K562 (cell line): ENCODE measurements at regions not wholly inside any gene's neighbourhood (a gene's known extent, or its start where the extent isn't known, plus 50 kb on each side); places are given as distances from the start of the nearest gene placed in this dataset.
"Not testable (repeated sequence)": the region's sequence is repeated elsewhere in the genome, so short reads cannot be mapped to it uniquely, and the experiment has no call there.

Experiments used
- ATAC-seq: fragments of 200-7000 bp; cut with Tn5 transposase; 3 replicates; pipeline ENCODE4 v1.9.1; 2020; ENCODE audit warnings: moderate library complexity
- BruUV-seq: library from RNA; stranded (reverse); fragments of 400-500 nt; replicated peaks from 2 replicates; lab custom pipeline; 2021; lab: Mats Ljungman, UMichigan
- CTCF ChIA-PET: fragments of 300-600 bp; formaldehyde crosslinking; extraction: SDS; loops from one replicate; lab custom pipeline; 2021; ENCODE audit warnings: low intra/inter-chr PET ratio; lab: Yijun Ruan, JAX
- POLR2A ChIA-PET: fragments of 300-600, 350-650 bp; sonication (Branson Sonifier 250); formaldehyde crosslinking; extraction: SDS; loops from one replicate; lab custom pipeline; 2021; ENCODE audit warnings: antibody characterized with exemption, inconsistent platforms; lab: Yijun Ruan, JAX
- DNase-seq, 4 experiments: peaks; one replicate each; pipeline versions ENCODE4 v3.0.0 to v3.0.0-alpha.2; 2011 to 2018; ENCODE audit warnings: low spot score in 3 of 4, mixed read lengths in 3 of 4; ENCODE audit errors: extremely low read depth in 1 of 4
- FAIRE-seq: peaks from 2 replicates; lab custom pipeline; 2011; peaks lifted over from hg19 to GRCh38; lab: Jason Lieb, UNC
- H2AFZ ChIP-seq: 2 replicates; pipeline ENCODE4 v1.6.0; 2011; ENCODE audit warnings: low read depth, low read length, control low read depth, inconsistent platforms
- H3K27ac ChIP-seq: fragments of 200-600 bp; 3 replicates; pipeline ENCODE4 v1.8.0; 2011; ENCODE audit warnings: low read depth, mild to moderate bottlenecking, control low read depth, inconsistent platforms, low read length, moderate library complexity, mixed read lengths; ENCODE audit errors: extremely low read depth
- H3K27me3 ChIP-seq, 2 experiments: fragments of 300-600 bp in 1 of 2; 2 replicates in 1 of 2; 3 replicates in 1 of 2; pipeline versions ENCODE4 v1.6.0 to v1.8.0; 2011; ENCODE audit warnings: inconsistent platforms in 2 of 2, low read length in 2 of 2, mild to moderate bottlenecking in 1 of 2, mixed read lengths in 1 of 2, moderate library complexity in 1 of 2; ENCODE audit not compliant: control insufficient read depth in 2 of 2, insufficient read depth in 2 of 2
- H3K36me3 ChIP-seq: fragments of 300-600 bp; 3 replicates; pipeline ENCODE4 v1.8.0; 2011; ENCODE audit warnings: mild to moderate bottlenecking, low read length, inconsistent platforms; ENCODE audit not compliant: control insufficient read depth, insufficient read depth
- H3K4me1 ChIP-seq, 2 experiments: fragments of 200-600 bp in 1 of 2; replicated peaks in 1 of 2; 2 replicates in 1 of 2; 3 replicates in 1 of 2; pipeline versions ENCODE4 v1.5.1 to v1.8.0; 2011; ENCODE audit warnings: inconsistent platforms in 2 of 2, low read length in 2 of 2, mild to moderate bottlenecking in 1 of 2, mixed read lengths in 1 of 2, moderate library complexity in 1 of 2; ENCODE audit not compliant: control insufficient read depth in 2 of 2, insufficient read depth in 2 of 2
- H3K4me2 ChIP-seq: 2 replicates; pipeline ENCODE4 v1.6.1; 2011; ENCODE audit warnings: low read length, control low read depth, inconsistent platforms, mixed read lengths; ENCODE audit not compliant: insufficient read depth
- H3K4me3 ChIP-seq: fragments of 200-600 bp; sonication (generic), shearing (Covaris generic); 2 replicates; pipeline ENCODE4 v1.5.1; 2016; ENCODE audit warnings: control low read depth, inconsistent platforms
- H3K79me2 ChIP-seq: fragments of 200-600 bp; 3 replicates; pipeline ENCODE4 v1.8.0; 2011; ENCODE audit warnings: low read length, inconsistent platforms; ENCODE audit not compliant: control insufficient read depth, insufficient read depth
- H3K9ac ChIP-seq, 2 experiments: 2 replicates each; pipeline versions ENCODE4 v1.6.0 to v1.6.1; 2011; ENCODE audit warnings: low read depth in 2 of 2, low read length in 2 of 2, control low read depth in 1 of 2, inconsistent platforms in 1 of 2, mild to moderate bottlenecking in 1 of 2, mixed read lengths in 1 of 2; ENCODE audit not compliant: insufficient read depth in 1 of 2
- H3K9me1 ChIP-seq: one replicate; pipeline ENCODE4 v1.6.0; 2011; ENCODE audit warnings: inconsistent platforms, mild to moderate bottlenecking, low read length, moderate library complexity; ENCODE audit not compliant: control insufficient read depth, insufficient read depth
- H3K9me3 ChIP-seq: replicated peaks from 2 replicates; pipeline ENCODE4 v1.5.1; 2011; ENCODE audit warnings: low read depth, low read length, inconsistent platforms; ENCODE audit not compliant: control insufficient read depth, insufficient read depth
- H4K20me1 ChIP-seq: replicated peaks from 2 replicates; pipeline ENCODE4 v1.6.1; 2011; ENCODE audit warnings: low read length, inconsistent platforms, mixed read lengths; ENCODE audit not compliant: control insufficient read depth, insufficient read depth
- CHD2 ChIP-seq: IDR thresholded peaks from 2 replicates; pipeline ENCODE4 v1.6.1; 2011; ENCODE audit warnings: low read depth, low read length
- GTF2E2 ChIP-seq: fragments of 200-800 bp; sonication (Bioruptor generic); IDR thresholded peaks from 2 replicates; pipeline ENCODE4 v1.6.1; 2016; ENCODE audit warnings: missing genetic modification characterization, missing compliant biosample characterization
- MECOM ChIP-seq: fragments of 250-450 bp; sonication (Bioruptor Pico); IDR thresholded peaks from 2 replicates; pipeline ENCODE4 v1.8.0; 2022; ENCODE audit warnings: inconsistent platforms
- STAT5A ChIP-seq: IDR thresholded peaks from 2 replicates; pipeline ENCODE4 v1.6.1; 2012; ENCODE audit warnings: low read length, inconsistent platforms, borderline replicate concordance
- WGBS: fragments of 100-300 bp; shearing (Covaris generic); methylation state at CpG from one replicate; pipeline ENCODE4 v1.1.6; 2016; ENCODE audit warnings: low coverage, mixed read lengths; ENCODE audit not compliant: insufficient coverage; ENCODE audit errors: missing lambda C conversion rate; 5-methylcytosine and 5-hydroxymethylcytosine counted together
- in situ Hi-C: fragments of 300-500 bp; cut with MboI; formaldehyde crosslinking; loops from 4 replicates; pipeline ENCODE4 v1.15.0; 2018; ENCODE audit warnings: inconsistent platforms, mixed read lengths
- intact Hi-C: fragments of 100-400 bp; cut with micrococcal nuclease; formaldehyde crosslinking; loops from 2 replicates; pipeline ENCODE4 v1.14.2; 2022
- TF ChIP-seq, protein P1 (sequence below): fragments of 450-650 bp; IDR thresholded peaks from 2 replicates; pipeline ENCODE4 v1.6.1; 2016; ENCODE audit warnings: low read depth

GRCh38 chr9:10876333-10876732 lies 263.5 kb upstream of the PTPRD start:
- intact Hi-C loops = no loop called here
- no peak for TF ChIP-seq CHD2
- TF ChIP-seq STAT5A = no peak
- TF ChIP-seq, protein P1, sequence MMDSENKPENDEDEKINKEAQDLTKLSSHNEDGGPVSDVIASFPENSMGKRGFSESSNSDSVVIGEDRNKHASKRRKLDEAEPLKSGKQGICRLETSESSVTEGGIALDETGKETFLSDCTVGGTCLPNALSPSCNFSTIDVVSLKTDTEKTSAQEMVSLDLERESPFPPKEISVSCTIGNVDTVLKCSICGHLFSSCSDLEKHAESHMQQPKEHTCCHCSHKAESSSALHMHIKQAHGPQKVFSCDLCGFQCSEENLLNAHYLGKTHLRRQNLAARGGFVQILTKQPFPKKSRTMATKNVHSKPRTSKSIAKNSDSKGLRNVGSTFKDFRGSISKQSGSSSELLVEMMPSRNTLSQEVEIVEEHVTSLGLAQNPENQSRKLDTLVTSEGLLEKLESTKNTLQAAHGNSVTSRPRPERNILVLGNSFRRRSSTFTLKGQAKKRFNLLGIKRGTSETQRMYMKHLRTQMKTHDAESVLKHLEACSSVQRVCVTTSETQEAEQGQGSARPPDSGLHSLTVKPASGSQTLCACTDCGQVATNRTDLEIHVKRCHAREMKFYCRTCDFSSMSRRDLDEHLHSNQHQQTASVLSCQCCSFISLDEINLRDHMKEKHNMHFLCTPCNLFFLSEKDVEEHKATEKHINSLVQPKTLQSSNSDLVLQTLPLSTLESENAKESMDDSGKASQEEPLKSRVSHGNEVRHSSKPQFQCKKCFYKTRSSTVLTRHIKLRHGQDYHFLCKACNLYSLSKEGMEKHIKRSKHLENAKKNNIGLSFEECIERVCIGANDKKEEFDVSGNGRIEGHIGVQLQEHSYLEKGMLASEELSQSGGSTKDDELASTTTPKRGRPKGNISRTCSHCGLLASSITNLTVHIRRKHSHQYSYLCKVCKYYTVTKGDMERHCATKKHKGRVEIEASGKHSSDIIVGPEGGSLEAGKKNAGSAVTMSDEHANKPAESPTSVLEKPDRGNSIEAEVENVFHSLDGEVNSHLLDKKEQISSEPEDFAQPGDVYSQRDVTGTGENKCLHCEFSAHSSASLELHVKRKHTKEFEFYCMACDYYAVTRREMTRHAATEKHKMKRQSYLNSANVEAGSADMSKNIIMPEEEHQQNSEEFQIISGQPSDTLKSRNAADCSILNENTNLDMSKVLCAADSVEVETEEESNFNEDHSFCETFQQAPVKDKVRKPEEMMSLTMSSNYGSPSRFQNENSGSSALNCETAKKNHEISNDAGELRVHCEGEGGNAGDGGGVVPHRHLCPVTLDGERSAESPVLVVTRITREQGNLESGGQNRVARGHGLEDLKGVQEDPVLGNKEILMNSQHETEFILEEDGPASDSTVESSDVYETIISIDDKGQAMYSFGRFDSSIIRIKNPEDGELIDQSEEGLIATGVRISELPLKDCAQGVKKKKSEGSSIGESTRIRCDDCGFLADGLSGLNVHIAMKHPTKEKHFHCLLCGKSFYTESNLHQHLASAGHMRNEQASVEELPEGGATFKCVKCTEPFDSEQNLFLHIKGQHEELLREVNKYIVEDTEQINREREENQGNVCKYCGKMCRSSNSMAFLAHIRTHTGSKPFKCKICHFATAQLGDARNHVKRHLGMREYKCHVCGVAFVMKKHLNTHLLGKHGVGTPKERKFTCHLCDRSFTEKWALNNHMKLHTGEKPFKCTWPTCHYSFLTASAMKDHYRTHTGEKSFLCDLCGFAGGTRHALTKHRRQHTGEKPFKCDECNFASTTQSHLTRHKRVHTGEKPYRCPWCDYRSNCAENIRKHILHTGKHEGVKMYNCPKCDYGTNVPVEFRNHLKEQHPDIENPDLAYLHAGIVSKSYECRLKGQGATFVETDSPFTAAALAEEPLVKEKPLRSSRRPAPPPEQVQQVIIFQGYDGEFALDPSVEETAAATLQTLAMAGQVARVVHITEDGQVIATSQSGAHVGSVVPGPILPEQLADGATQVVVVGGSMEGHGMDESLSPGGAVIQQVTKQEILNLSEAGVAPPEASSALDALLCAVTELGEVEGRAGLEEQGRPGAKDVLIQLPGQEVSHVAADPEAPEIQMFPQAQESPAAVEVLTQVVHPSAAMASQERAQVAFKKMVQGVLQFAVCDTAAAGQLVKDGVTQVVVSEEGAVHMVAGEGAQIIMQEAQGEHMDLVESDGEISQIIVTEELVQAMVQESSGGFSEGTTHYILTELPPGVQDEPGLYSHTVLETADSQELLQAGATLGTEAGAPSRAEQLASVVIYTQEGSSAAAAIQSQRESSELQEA = no peak
- TF ChIP-seq MECOM (CRISPR knock-in tag) = no peak
- TF ChIP-seq GTF2E2 (tag) = no peak
- BruUV-seq = no TSS peak
- FAIRE-seq (no peak), ATAC-seq (no peak), DNase-seq (no peak)
- no peaks in the 10 kb centered on the region for H3K36me3 ChIP-seq
- in situ Hi-C loops = no loop called here
- no peak overlapping the region for H3K9ac ChIP-seq
- no peaks in the 10 kb centered on the region for H3K4me1 ChIP-seq
- H4K20me1 ChIP-seq = no peaks in the 10 kb centered on the region
- H3K4me2 ChIP-seq = no peak overlapping the region
- H3K27ac ChIP-seq = no peak overlapping the region
- no peak overlapping the region for H2AFZ ChIP-seq
- no peaks in the 10 kb centered on the region for H3K9me1 ChIP-seq
- CTCF ChIA-PET = no interaction called here
- H3K9me3 ChIP-seq = no peaks in the 10 kb centered on the region
- no peaks in the 10 kb centered on the region for H3K27me3 ChIP-seq
- 7% methylated on average over 2 of the region's 2 CpGs for WGBS
- POLR2A ChIA-PET = no interaction called here
- H3K4me3 ChIP-seq = no peak overlapping the region
- no peaks in the 10 kb centered on the region for H3K79me2 ChIP-seq

GRCh38 chr9:10890266-10890665 lies 277.5 kb upstream of the PTPRD start:
- intact Hi-C loops, in situ Hi-C loops, H4K20me1 ChIP-seq, H3K27me3 ChIP-seq, H3K9ac ChIP-seq, POLR2A ChIA-PET, H3K9me3 ChIP-seq, H3K4me1 ChIP-seq, H3K27ac ChIP-seq, H3K9me1 ChIP-seq, ATAC-seq, H3K79me2 ChIP-seq, CTCF ChIA-PET, H2AFZ ChIP-seq, FAIRE-seq, H3K36me3 ChIP-seq, H3K4me3 ChIP-seq, DNase-seq, BruUV-seq, H3K4me2 ChIP-seq: not testable (repeated sequence)
- 0% methylated on average over 2 of the region's 5 CpGs for WGBS
